Vagina (tissue), 2 donors: ENCODE measurements at regions not wholly inside any gene's neighbourhood (a gene's known extent, or its start where the extent isn't known, plus 50 kb on each side); places are given as distances from the start of the nearest gene placed in this dataset.
A peak's percentile ranks its signal among the peaks of the same experiment; 100 is the strongest.

ENCODE experiments used
- DNase-seq, 2 donors: peaks; one replicate each; pipeline ENCODE4 v3.0.0-alpha.2; 2017; ENCODE audit errors: extremely low spot score in 2 of 2
- H3K27ac ChIP-seq: fragments of 200-600 bp; sonication (generic); one replicate; pipeline ENCODE4 v1.5.1; 2019
- H3K27me3 ChIP-seq: fragments of 200-600 bp; sonication (generic); one replicate; pipeline ENCODE4 v1.5.1; 2019
- H3K36me3 ChIP-seq, 2 donors: fragments of 200-600 bp; sonication (generic); one replicate each; pipeline ENCODE4 v1.5.1; 2017 to 2019
- H3K4me1 ChIP-seq: fragments of 200-600 bp; sonication (generic); one replicate; pipeline ENCODE4 v1.5.1; 2019
- H3K4me3 ChIP-seq, 2 donors: fragments of 200-600 bp; sonication (generic); 1 replicate in 1 of 2; 2 replicates in 1 of 2; pipeline ENCODE4 v1.5.1; 2016 to 2019
- H3K9me3 ChIP-seq: fragments of 200-600 bp; sonication (generic); one replicate; pipeline ENCODE4 v1.5.1; 2019
- CTCF ChIP-seq, 3 experiments: fragments of 450-650 bp in 2 of 3; fragments of 200-600 bp in 1 of 3; sonication (generic) in 1 of 3; IDR thresholded peaks; one replicate each; pipeline ENCODE4 v1.5.1; 2017 to 2019; ENCODE audit warnings: antibody characterized with exemption in 3 of 3, mild to moderate bottlenecking in 2 of 3, moderate library complexity in 2 of 3
- POLR2A ChIP-seq, 2 donors: fragments of 450-650 bp; IDR thresholded peaks; one replicate each; pipeline ENCODE4 v1.6.1; 2017; ENCODE audit warnings: antibody characterized with exemption in 2 of 2, mild to moderate bottlenecking in 2 of 2, moderate library complexity in 2 of 2
- POLR2AphosphoS5 ChIP-seq, 2 donors: sonication (generic); formaldehyde crosslinking; IDR thresholded peaks; one replicate each; pipeline ENCODE4 v1.9.0; 2017; ENCODE audit warnings: antibody characterized with exemption in 2 of 2, mild to moderate bottlenecking in 2 of 2, low read depth in 1 of 2; ENCODE audit not compliant: insufficient read depth in 1 of 2
- intact Hi-C: fragments of 100-400 bp; cut with DNase I; formaldehyde crosslinking; loops from one replicate; pipeline ENCODE4 v1.15.1; 2023

- Histone ChIP-seq H3K9me3 (no peaks in the 10 kb centered on the region), H3K36me3 (no peaks in the 10 kb centered on the region), H3K4me1 (no peaks in the 10 kb centered on the region), H3K4me3 (no peak overlapping the region), H3K27me3 (no peaks in the 10 kb centered on the region), H3K27ac (no peak overlapping the region)
- TF ChIP-seq POLR2AphosphoS5 (IDR thresholded peaks at IDR 0.05; ENCODE audit: insufficient read depth in 1 of 2, low read depth in 1 of 2) (no peak), POLR2A (IDR thresholded peaks at IDR 0.05) (no peak), CTCF (IDR thresholded peaks at IDR 0.05) (no peak)
- no peak for DNase-seq
- intact Hi-C loops = no loop called here
Observed at GRCh38 chr15:95470529-95470928, 860.0 kb upstream of the NR2F2 start.

- intact Hi-C loops = no loop called here
- Histone ChIP-seq H3K27ac (peak overlapping the region; percentile 1), H3K4me3 (no peak overlapping the region), H3K27me3 (no peaks in the 10 kb centered on the region), H3K4me1 (no peaks in the 10 kb centered on the region), H3K9me3 (no peaks in the 10 kb centered on the region), H3K36me3 (no peaks in the 10 kb centered on the region)
- no peak for TF ChIP-seq POLR2AphosphoS5 (IDR thresholded peaks at IDR 0.05; ENCODE audit: insufficient read depth in 1 of 2, low read depth in 1 of 2)
- no peak for TF ChIP-seq CTCF (IDR thresholded peaks at IDR 0.05)
- TF ChIP-seq POLR2A (IDR thresholded peaks at IDR 0.05) = no peak
- no peak for DNase-seq
Observed at GRCh38 chr15:95470997-95471689, 859.4 kb upstream of the NR2F2 start.

DNA sequence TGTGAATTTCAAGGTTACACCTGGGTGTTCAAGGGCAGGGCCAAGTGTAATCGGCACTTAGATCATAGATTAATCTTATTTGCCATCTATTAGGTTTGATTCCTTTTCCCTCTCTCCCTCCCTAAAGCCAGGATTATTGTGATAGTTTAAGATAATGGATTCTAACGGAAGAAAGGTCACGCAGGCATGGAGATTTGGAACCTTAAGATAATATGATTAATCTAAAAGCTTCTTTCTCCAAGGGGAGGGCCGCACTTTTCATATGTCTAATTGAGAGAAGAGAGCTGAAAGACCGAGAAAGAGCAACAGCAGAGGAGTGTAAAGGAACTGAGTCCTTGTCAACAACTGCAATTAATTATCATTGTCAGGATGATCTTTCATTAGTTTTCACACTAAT lies 858.8 kb upstream of the NR2F2 start:
- TF ChIP-seq CTCF (IDR thresholded peaks at IDR 0.05) (no peak), POLR2A (IDR thresholded peaks at IDR 0.05) (no peak), POLR2AphosphoS5 (IDR thresholded peaks at IDR 0.05; ENCODE audit: insufficient read depth in 1 of 2, low read depth in 1 of 2) (no peak)
- Histone ChIP-seq H3K9me3 (no peaks in the 10 kb centered on the region), H3K36me3 (no peaks in the 10 kb centered on the region), H3K4me1 (no peaks in the 10 kb centered on the region), H3K27ac (no peak overlapping the region), H3K27me3 (no peaks in the 10 kb centered on the region), H3K4me3 (no peak overlapping the region)
- no peak for DNase-seq
- intact Hi-C loops = no loop called here

DNA sequence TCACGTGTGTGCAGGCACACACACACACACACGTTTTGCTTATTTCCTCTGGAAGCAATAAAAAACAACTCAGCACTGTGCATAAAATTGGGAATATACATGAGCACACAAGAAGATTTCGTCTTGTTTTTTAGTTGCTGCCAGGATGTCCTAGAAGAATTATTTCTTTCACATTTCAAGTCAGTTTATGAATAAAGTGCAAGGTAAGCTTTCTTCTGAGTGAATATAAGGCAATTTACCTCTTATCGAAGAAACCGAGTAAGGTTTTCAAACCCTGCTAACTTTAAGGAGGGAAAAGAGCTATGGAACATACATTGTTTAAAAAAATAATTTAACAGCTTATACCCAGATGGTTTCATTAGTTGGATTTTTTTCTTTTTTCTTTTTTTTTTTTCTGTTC lies 855.4 kb upstream of the NR2F2 start:
- Histone ChIP-seq H3K27ac (no peak overlapping the region), H3K4me3 (no peak overlapping the region), H3K9me3 (no peaks in the 10 kb centered on the region), H3K36me3 (no peaks in the 10 kb centered on the region), H3K4me1 (no peaks in the 10 kb centered on the region), H3K27me3 (no peaks in the 10 kb centered on the region)
- no peak for DNase-seq
- TF ChIP-seq POLR2AphosphoS5 (IDR thresholded peaks at IDR 0.05; ENCODE audit: insufficient read depth in 1 of 2, low read depth in 1 of 2) = no peak
- TF ChIP-seq POLR2A (IDR thresholded peaks at IDR 0.05) = no peak
- TF ChIP-seq CTCF (IDR thresholded peaks at IDR 0.05) = no peak
- intact Hi-C loops = no loop called here

DNA sequence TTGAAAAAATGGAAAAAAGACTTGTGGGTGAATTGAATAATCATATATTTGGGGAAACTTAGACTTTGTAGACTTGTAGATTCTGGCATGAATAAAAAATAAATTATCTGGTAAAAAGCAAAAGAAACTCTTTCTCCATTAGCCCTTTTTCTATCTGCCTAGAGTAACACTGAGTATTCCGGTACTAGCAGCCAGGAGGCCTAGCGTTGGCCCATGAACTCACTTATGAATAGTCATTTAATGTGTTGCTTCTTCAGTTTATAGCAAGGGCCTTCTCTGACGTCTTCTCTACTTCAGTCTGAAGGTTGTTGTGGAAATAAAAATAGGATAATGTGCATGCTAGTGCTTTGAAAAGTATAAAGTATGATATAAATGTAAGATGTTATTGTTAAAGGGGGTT lies 851.2 kb upstream of the NR2F2 start:
- DNase-seq = no peak
- no peak overlapping the region for H3K4me3 ChIP-seq
- intact Hi-C loops = no loop called here
- H3K36me3 ChIP-seq = no peaks in the 10 kb centered on the region
- H3K27ac ChIP-seq = no peak overlapping the region
- no peak for TF ChIP-seq POLR2A (IDR thresholded peaks at IDR 0.05)
- no peak for TF ChIP-seq CTCF (IDR thresholded peaks at IDR 0.05)
- TF ChIP-seq POLR2AphosphoS5 (IDR thresholded peaks at IDR 0.05; ENCODE audit: insufficient read depth in 1 of 2, low read depth in 1 of 2) = no peak
- no peaks in the 10 kb centered on the region for H3K4me1 ChIP-seq
- no peaks in the 10 kb centered on the region for H3K9me3 ChIP-seq
- no peaks in the 10 kb centered on the region for H3K27me3 ChIP-seq
